ENCODE measurements at regions not wholly inside any gene's neighbourhood (a gene's known extent, or its start where the extent isn't known, plus 50 kb on each side); places are given as distances from the start of the nearest gene placed in this dataset.

GRCh38 chr7:80370587-80370986 is 141.3 kb downstream of the GNAT3 start:
- TF ChIP-seq, protein P1, sequence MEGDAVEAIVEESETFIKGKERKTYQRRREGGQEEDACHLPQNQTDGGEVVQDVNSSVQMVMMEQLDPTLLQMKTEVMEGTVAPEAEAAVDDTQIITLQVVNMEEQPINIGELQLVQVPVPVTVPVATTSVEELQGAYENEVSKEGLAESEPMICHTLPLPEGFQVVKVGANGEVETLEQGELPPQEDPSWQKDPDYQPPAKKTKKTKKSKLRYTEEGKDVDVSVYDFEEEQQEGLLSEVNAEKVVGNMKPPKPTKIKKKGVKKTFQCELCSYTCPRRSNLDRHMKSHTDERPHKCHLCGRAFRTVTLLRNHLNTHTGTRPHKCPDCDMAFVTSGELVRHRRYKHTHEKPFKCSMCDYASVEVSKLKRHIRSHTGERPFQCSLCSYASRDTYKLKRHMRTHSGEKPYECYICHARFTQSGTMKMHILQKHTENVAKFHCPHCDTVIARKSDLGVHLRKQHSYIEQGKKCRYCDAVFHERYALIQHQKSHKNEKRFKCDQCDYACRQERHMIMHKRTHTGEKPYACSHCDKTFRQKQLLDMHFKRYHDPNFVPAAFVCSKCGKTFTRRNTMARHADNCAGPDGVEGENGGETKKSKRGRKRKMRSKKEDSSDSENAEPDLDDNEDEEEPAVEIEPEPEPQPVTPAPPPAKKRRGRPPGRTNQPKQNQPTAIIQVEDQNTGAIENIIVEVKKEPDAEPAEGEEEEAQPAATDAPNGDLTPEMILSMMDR (IDR thresholded peaks at IDR 0.05; ENCODE audit: insufficient read depth, low read depth, low read length) = no peak
- TF ChIP-seq EZH2 (IDR thresholded peaks at IDR 0.05; ENCODE audit: insufficient read depth, low read length) = no peak

All from astrocyte (in vitro differentiated cells and primary cell).